ENCODE measurements at regions not wholly inside any gene's neighbourhood (a gene's known extent, or its start where the extent isn't known, plus 50 kb on each side); places are given as distances from the start of the nearest gene placed in this dataset.

DNA sequence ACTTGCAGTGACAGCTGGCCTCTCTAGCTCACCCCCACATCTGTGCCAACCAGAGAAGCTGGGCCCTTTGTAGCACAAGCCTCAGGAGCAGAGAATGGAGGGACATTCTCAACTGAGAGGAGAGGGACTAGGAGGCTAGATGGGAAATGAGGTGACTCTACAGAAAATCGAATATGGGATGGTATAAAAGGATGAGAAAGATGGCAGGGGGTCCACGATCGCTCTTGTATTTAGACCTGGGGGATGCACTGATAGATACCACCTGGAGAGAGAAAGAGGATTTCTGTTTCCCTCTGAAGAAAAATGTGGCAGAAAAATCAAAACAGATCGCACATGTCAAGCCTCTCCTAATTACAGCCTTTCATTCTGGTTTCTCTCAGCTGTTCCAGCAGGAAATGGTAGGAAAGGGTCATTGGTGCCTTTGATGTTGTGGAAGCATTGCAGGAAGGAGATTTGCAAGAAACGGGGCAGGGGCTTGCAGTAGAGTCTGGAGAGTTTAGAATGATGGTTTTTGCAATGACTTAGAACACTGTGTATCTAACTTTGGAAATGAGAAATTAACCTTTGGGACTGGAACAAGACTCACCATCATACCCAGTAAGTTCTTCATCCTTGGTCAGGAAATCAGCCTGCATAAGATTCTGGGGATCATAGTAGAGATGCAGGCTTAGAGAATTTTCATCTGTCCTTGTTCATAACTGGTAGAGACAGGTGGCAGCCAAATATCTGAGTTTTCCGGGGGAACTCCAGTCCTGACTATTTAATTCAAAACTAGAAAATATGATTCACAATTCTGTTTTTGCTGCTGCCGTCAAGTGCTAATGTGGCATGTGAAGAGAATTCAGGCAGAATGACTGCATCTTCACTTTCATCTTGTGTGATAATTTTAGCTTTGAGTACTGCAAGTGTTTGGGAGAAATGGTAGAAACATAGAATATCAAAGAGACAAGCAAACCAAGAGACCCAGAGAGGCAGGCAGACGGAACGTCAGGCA, 98.8 kb downstream of the DAD1 start:
- TF ChIP-seq, protein P1, sequence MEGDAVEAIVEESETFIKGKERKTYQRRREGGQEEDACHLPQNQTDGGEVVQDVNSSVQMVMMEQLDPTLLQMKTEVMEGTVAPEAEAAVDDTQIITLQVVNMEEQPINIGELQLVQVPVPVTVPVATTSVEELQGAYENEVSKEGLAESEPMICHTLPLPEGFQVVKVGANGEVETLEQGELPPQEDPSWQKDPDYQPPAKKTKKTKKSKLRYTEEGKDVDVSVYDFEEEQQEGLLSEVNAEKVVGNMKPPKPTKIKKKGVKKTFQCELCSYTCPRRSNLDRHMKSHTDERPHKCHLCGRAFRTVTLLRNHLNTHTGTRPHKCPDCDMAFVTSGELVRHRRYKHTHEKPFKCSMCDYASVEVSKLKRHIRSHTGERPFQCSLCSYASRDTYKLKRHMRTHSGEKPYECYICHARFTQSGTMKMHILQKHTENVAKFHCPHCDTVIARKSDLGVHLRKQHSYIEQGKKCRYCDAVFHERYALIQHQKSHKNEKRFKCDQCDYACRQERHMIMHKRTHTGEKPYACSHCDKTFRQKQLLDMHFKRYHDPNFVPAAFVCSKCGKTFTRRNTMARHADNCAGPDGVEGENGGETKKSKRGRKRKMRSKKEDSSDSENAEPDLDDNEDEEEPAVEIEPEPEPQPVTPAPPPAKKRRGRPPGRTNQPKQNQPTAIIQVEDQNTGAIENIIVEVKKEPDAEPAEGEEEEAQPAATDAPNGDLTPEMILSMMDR (IDR thresholded peaks at IDR 0.05; ENCODE audit: low read depth, low read length, missing input control) = no peak
- TF ChIP-seq, protein P2, sequence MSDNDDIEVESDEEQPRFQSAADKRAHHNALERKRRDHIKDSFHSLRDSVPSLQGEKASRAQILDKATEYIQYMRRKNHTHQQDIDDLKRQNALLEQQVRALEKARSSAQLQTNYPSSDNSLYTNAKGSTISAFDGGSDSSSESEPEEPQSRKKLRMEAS (IDR thresholded peaks at IDR 0.05) = no peak
- TF ChIP-seq, protein P3, sequence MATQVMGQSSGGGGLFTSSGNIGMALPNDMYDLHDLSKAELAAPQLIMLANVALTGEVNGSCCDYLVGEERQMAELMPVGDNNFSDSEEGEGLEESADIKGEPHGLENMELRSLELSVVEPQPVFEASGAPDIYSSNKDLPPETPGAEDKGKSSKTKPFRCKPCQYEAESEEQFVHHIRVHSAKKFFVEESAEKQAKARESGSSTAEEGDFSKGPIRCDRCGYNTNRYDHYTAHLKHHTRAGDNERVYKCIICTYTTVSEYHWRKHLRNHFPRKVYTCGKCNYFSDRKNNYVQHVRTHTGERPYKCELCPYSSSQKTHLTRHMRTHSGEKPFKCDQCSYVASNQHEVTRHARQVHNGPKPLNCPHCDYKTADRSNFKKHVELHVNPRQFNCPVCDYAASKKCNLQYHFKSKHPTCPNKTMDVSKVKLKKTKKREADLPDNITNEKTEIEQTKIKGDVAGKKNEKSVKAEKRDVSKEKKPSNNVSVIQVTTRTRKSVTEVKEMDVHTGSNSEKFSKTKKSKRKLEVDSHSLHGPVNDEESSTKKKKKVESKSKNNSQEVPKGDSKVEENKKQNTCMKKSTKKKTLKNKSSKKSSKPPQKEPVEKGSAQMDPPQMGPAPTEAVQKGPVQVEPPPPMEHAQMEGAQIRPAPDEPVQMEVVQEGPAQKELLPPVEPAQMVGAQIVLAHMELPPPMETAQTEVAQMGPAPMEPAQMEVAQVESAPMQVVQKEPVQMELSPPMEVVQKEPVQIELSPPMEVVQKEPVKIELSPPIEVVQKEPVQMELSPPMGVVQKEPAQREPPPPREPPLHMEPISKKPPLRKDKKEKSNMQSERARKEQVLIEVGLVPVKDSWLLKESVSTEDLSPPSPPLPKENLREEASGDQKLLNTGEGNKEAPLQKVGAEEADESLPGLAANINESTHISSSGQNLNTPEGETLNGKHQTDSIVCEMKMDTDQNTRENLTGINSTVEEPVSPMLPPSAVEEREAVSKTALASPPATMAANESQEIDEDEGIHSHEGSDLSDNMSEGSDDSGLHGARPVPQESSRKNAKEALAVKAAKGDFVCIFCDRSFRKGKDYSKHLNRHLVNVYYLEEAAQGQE (IDR thresholded peaks at IDR 0.05) = no peak
- TF ChIP-seq FOXA1 (IDR thresholded peaks at IDR 0.05) = no peak
- TF ChIP-seq RAD21 (IDR thresholded peaks at IDR 0.05) = no peak

All from liver (tissue), 3 donors.